NCI-H2227 (cell line): ENCODE measurements at regions not wholly inside any gene's neighbourhood (a gene's known extent, or its start where the extent isn't known, plus 50 kb on each side); places are given as distances from the start of the nearest gene placed in this dataset.
A peak's percentile ranks its signal among the peaks of the same experiment; 100 is the strongest.

ENCODE experiments used
- DNase-seq: peaks from one replicate; lab custom pipeline; 2025; ENCODE audit not compliant: unreplicated experiment; lab: John Stamatoyannopoulos, UW

DNA sequence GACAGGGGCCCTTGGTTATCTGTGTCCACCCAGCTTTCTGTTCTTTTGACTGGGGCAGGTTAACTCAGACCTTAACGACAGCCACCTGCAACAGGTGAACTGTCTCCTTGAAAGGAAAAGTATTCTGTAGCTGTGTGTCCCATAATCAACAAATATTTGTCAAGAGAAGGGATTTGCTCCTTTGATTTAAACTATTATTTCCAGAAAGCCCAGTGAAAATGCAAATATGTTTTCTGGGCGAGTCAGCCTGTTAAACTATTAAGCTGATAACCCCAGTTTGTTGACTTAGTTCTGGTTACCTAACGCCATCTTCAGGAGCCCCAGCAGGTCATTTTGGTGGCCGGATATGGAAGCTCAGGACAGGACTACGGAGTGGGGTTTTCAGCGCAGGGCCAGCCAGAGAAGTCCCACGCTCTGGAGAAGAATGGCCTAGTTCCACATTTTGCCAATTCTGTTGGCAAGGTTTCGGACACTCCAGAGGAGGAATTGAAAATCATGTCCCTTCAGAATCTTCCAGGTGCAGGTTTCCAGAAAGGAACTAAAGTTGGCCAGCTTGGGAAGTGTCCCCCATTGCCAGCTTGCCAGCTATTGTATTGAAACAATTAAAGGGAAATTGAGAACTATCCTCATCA is 54.5 kb downstream of the ADRA2A start:
- DNase-seq = no peak

GRCh38 chr10:111137007-111137406 is 60.2 kb downstream of the ADRA2A start:
- no peak for DNase-seq

- DNase-seq = no peak
These were observed 60.8 kb downstream of the ADRA2A start for GRCh38 chr10:111137587-111137986.

- DNase-seq = no peak
These were observed 61.7 kb downstream of the ADRA2A start for GRCh38 chr10:111138544-111138943.

DNA sequence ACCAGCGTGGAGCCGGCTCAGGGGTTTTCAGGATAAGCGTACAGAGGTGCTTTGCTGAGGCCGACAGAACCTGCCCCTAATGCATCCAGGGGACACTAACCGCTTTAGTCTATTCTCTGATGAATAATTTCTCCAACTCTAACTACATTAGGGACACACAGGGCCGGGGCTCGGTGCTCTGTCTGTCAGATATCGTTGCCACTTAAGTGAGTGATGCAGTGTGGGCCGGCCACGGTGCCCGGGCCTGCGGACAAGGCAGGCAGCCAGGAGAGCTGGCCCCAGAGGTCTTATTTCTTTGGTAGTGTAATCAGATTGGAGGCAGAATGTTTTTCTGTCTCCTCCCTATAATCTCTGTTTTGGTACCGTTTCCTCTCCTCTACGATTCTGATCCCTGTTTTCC is 62.7 kb downstream of the ADRA2A start:
- DNase-seq = no peak

- DNase-seq = no peak
These were observed 65.4 kb downstream of the ADRA2A start for GRCh38 chr10:111142092-111142768.

GRCh38 chr10:111146025-111146640 is 69.3 kb downstream of the ADRA2A start:
- no peak for DNase-seq

GRCh38 chr10:111148025-111148424 is 71.2 kb downstream of the ADRA2A start:
- no peak for DNase-seq

DNA sequence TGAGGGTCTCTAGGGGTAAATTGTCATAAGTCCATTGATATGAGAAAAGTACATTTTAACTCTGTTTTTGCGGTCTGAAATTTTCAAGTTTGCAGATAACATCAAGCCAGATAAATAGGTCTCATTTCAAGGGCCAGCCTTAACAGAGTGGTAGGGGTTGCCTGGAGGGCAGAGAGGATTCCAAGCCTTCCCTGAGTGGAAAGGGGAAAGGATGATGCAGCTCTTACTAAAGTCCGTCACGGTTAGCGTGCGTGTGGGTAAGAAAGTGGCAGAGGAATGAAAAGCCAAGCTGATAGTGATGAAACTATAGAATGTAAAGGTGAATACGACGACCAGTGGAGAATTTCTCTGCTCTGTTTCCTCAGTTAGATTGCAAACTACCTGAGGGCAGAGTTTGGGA is 71.6 kb downstream of the ADRA2A start:
- DNase-seq = no peak

DNA sequence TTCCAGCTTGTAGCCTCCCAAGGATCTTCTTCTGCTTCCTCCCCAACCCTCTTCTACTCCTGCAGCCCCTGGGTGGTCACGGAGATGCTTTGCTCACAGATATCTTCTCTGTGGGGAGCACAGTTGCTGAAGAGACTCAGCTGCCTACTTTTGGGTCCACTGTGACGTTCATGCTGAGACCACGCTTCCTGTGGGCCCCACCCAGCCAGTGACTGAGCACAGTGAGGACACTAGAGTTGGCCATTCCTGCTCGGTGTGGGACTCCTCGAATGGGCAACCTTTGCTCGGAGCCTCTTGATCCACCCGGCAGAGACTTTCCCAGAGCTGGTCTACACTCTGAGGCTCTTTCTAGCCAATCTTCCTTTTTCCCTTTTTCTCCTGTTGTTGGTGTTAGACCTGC is 73.9 kb downstream of the ADRA2A start:
- DNase-seq = no peak

DNA sequence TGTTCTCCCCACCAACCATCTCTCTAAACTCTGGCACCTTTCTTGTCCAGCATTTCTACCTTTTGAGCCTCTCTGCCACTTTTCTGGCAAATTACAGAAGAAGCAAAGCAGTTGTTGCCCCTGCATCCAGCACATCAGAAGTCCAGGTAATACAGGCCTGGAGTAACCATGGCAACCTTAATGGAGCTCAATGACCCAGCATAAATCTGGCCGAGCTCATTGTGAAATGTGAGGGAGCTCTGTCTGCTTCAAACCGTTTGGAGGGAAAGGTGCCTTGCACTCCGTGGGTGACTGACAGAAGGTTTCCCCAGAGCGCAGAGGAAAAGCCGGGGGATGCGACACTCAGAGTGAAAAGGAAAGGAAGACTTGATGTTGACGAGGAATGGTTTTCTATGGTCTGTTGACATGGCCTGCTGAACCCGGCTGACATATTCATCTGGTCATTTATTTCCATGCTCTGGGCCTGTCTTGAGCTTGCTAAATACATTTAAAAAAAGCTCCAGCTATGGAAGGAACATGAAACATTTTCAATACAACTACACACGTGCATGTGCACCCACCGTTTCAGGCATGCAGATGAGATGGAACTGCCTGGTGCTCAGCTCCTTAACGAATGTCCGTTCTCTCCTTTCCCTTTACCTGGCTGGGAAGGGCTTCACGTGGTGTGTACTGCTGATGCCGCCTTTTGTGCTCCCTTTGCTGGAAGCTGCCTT is 74.9 kb downstream of the ADRA2A start:
- peak; percentile 15 for DNase-seq

GRCh38 chr10:111156754-111157153 is 79.9 kb downstream of the ADRA2A start:
- no peak for DNase-seq

- DNase-seq = no peak
These were observed 81.8 kb downstream of the ADRA2A start for GRCh38 chr10:111158595-111158994.

GRCh38 chr10:111161109-111161874 is 84.5 kb downstream of the ADRA2A start:
- DNase-seq = no peak

GRCh38 chr10:111171183-111171582 is 94.4 kb downstream of the ADRA2A start:
- no peak for DNase-seq

DNA sequence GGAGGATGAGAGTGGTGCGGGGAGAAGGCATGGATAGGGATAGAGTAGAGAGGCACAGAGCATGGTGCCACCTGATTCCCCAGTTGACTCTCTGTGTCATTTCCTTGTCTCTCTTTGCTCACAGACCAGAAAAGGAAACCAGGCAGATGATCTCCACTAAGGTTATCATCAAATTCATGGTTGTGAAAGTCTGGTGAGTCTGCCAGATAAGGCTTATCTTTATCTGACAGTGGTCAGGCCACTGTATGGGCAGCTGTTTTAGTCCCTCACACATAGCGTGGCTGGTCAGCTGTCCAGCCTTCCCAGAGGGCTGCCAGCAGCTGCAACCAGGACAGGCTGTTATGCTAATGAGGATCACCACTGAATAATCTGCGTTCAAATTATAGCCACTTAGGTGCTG is 99.0 kb downstream of the ADRA2A start:
- DNase-seq = no peak

GRCh38 chr10:111177379-111177778 is 100.5 kb downstream of the ADRA2A start:
- no peak for DNase-seq

DNA sequence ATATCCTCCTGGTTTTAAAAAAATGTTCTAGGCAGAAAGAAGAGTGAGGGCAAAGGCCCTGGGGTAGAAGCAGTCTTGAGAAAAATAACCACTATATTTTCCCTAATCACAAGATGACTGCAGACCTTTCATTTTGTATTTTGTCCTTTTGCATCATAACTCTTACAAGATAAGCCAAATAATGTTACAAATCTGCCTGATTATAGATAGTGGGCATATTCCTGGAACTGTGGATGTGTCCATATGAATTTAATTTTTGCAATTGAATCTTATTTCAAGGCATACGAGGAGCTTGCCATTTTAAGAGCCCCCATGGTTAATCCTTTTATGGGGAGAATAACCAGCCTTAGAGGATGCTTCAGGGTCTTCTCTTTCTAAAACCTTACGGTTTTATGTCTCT is 102.7 kb downstream of the ADRA2A start:
- DNase-seq = no peak

DNA sequence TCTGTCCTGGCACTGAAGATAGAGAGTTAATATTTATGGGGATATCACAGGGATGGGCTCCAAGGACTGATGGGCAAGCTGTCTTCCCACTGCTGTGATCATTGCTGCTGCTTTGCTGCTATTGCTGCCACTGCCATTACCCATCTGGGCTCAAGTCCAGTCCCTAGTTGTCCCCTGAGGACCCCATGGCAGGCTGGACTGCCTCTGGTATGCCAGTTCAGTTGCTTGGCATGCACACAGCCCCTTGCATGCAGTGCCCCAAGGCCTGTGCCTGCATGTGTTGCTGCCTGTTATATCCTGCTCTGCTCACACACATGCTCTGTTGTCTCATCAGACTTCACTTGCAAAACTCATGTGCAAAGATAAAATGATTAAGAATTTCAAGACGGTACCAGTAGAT is 109.5 kb downstream of the ADRA2A start:
- DNase-seq = no peak

DNA sequence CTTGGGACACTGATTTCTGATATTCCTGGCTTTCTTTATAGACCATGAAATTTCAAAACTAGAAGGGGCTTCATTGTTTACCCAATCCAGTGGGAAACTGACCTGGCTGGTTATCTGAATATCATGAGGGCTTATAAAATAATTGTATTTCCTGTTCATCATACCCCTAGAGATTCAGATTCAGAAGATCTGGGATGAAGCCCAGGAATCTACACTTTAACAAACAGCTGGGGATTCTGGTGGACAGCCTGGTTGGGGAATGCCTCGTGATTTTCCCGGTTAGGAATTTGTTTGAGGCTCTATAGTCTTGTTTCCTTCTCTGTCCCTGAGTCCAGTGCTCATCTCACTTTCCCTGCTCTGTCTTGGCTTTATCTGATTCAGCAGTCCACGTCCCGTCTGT is 110.3 kb downstream of the ADRA2A start:
- no peak for DNase-seq

DNA sequence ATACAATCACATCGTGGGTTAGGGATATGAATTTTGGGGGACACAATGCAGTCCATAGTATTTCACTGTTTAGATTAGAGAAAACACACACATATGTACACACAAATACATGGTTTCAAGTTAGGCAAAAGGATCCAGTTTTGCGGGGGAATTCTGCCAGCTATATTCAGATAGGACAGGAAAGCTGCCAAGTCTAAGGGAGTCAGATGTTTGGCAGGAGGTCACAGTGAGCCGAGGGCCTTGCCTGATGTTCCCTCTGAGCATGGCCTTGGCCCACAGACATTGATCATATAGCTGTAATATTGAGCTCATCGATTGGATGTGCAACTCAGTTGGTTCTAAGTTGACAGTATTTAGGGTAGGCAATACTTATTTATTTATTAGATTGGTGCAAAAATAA is 122.8 kb downstream of the ADRA2A start:
- no peak for DNase-seq
